Small intestine (tissue), 7 donors: ENCODE measurements at regions not wholly inside any gene's neighbourhood (a gene's known extent, or its start where the extent isn't known, plus 50 kb on each side); places are given as distances from the start of the nearest gene placed in this dataset.

Experiments
- DNase-seq, 2 donors: peaks; one replicate each; pipeline versions ENCODE4 v3.0.0 to v3.0.0-alpha.2; 2013
- FAIRE-seq: peaks from 2 replicates; lab custom pipeline; 2012; peaks lifted over from hg19 to GRCh38; lab: Jason Lieb, UNC
- H3K27ac ChIP-seq, 3 donors: one replicate each; pipeline ENCODE4 v1.5.1; 2013; ENCODE audit warnings: low read length in 2 of 3, mild to moderate bottlenecking in 2 of 3, control low read depth in 1 of 3, inconsistent platforms in 1 of 3, low read depth in 1 of 3, moderate library complexity in 1 of 3
- H3K27me3 ChIP-seq, 3 donors: one replicate each; pipeline ENCODE4 v1.6.1; 2013; ENCODE audit warnings: low read length in 3 of 3, inconsistent platforms in 1 of 3; ENCODE audit not compliant: control insufficient read depth in 3 of 3, insufficient read depth in 3 of 3
- H3K36me3 ChIP-seq, 3 donors: one replicate each; pipeline ENCODE4 v1.6.1; 2013; ENCODE audit warnings: low read length in 3 of 3, inconsistent platforms in 1 of 3, low read depth in 1 of 3, mild to moderate bottlenecking in 1 of 3, moderate library complexity in 1 of 3; ENCODE audit not compliant: control insufficient read depth in 3 of 3, insufficient read depth in 2 of 3
- H3K4me1 ChIP-seq, 3 donors: one replicate each; pipeline ENCODE4 v1.6.1; 2013; ENCODE audit warnings: low read length in 2 of 3, inconsistent platforms in 1 of 3, low read depth in 1 of 3, mild to moderate bottlenecking in 1 of 3, moderate library complexity in 1 of 3; ENCODE audit not compliant: control insufficient read depth in 3 of 3, insufficient read depth in 2 of 3
- H3K4me3 ChIP-seq, 3 donors: one replicate each; pipeline ENCODE4 v1.5.1; 2013; ENCODE audit warnings: low read length in 3 of 3, control low read depth in 1 of 3, inconsistent platforms in 1 of 3, low read depth in 1 of 3, mild to moderate bottlenecking in 1 of 3, moderate library complexity in 1 of 3
- H3K9me3 ChIP-seq, 2 donors: one replicate each; pipeline ENCODE4 v1.6.1; 2013; ENCODE audit warnings: low read depth in 1 of 2, low read length in 1 of 2; ENCODE audit not compliant: control insufficient read depth in 2 of 2, insufficient read depth in 1 of 2
- WGBS, 3 donors: extraction: QIAGEN DNeasy Blood & Tissue Kit; methylation state at CpG; one replicate each; pipeline ENCODE4 v1.1.7; 2013; 5-methylcytosine and 5-hydroxymethylcytosine counted together
- donor health status: healthy with polysubstance abuse.
- donor health status: control.
- donor health status: control.
- donor health status: Bipolar disorder and iron deficiency.
- donor health status: healthy.

- 58 to 71% (median 69%) methylated on average over 3 of the region's 3 CpGs for WGBS, 3 donors
Observed at GRCh38 chr7:50196719-50197118, 103.7 kb upstream of the ZPBP start.

GRCh38 chr7:50190776-50191175 is 97.7 kb upstream of the ZPBP start:
- Histone ChIP-seq H3K27me3 (peaks cover 0 to 4% (median 0%) of the 10 kb centered on the region in 3 donors), H3K36me3 (no peaks in the 10 kb centered on the region), H3K4me1 (no peaks in the 10 kb centered on the region), H3K27ac (no peak overlapping the region), H3K9me3 (peaks cover 0 to 6% of the 10 kb centered on the region in 2 donors), H3K4me3 (no peak overlapping the region)
- WGBS, 3 donors: 44 to 55% (median 52%) methylated on average over 1 of the region's 1 CpG
- FAIRE-seq (no peak), DNase-seq (no peak)

More at GRCh38 chr7:50196719-50197118, 103.7 kb upstream of the ZPBP start:
- Histone ChIP-seq H3K4me3 (no peak overlapping the region), H3K36me3 (no peaks in the 10 kb centered on the region), H3K4me1 (peaks cover 0 to 3% (median 0%) of the 10 kb centered on the region in 3 donors), H3K27me3 (peaks cover 0 to 8% (median 0%) of the 10 kb centered on the region in 3 donors), H3K9me3 (no peaks in the 10 kb centered on the region), H3K27ac (no peak overlapping the region)
- FAIRE-seq (no peak), DNase-seq (no peak)

GRCh38 chr7:50189371-50189770 is 96.3 kb upstream of the ZPBP start:
- Histone ChIP-seq H3K9me3 (peaks cover 0 to 6% of the 10 kb centered on the region in 2 donors), H3K4me1 (no peaks in the 10 kb centered on the region), H3K27ac (no peak overlapping the region), H3K36me3 (no peaks in the 10 kb centered on the region), H3K27me3 (peaks cover 0 to 4% (median 0%) of the 10 kb centered on the region in 3 donors), H3K4me3 (no peak overlapping the region)
- FAIRE-seq (no peak), DNase-seq (peak; percentile 41 to 44)
- WGBS, 3 donors: 21 to 44% (median 23%) methylated on average over 2 of the region's 2 CpGs

- Histone ChIP-seq H3K9me3 (peaks cover 0 to 6% of the 10 kb centered on the region in 2 donors), H3K27ac (no peak overlapping the region), H3K36me3 (no peaks in the 10 kb centered on the region), H3K4me1 (no peaks in the 10 kb centered on the region), H3K4me3 (no peak overlapping the region), H3K27me3 (no peaks in the 10 kb centered on the region)
- FAIRE-seq (no peak), DNase-seq (no peak)
- 80 to 83% (median 80%) methylated on average over 8 of the region's 8 CpGs for WGBS, 3 donors
Observed at GRCh38 chr7:50185951-50186682, 93.1 kb upstream of the ZPBP start.

- no peak for DNase-seq
- no peaks in the 10 kb centered on the region for H3K36me3 ChIP-seq
- H3K4me1 ChIP-seq: no peaks in the 10 kb centered on the region
- no peaks in the 10 kb centered on the region for H3K27me3 ChIP-seq
- WGBS, 3 donors: 72 to 83% (median 79%) methylated on average over 4 of the region's 4 CpGs
- H3K4me3 ChIP-seq: no peak overlapping the region
- no peaks in the 10 kb centered on the region for H3K9me3 ChIP-seq
- FAIRE-seq: no peak
- no peak overlapping the region for H3K27ac ChIP-seq
Observed at GRCh38 chr7:50185208-50185607, 92.2 kb upstream of the ZPBP start.

- DNase-seq (no peak), FAIRE-seq (no peak)
- no peaks in the 10 kb centered on the region for H3K4me1 ChIP-seq
- H3K4me3 ChIP-seq: no peak overlapping the region
- H3K36me3 ChIP-seq: no peaks in the 10 kb centered on the region
- H3K9me3 ChIP-seq: no peaks in the 10 kb centered on the region
- H3K27ac ChIP-seq: no peak overlapping the region
- H3K27me3 ChIP-seq: no peaks in the 10 kb centered on the region
- 70 to 81% (median 73%) methylated on average over 11 of the region's 11 CpGs for WGBS, 3 donors
Observed at GRCh38 chr7:50184271-50184990, 91.4 kb upstream of the ZPBP start.

GRCh38 chr7:50182759-50183158 is 89.7 kb upstream of the ZPBP start:
- DNase-seq (no peak), FAIRE-seq (no peak)
- Histone ChIP-seq H3K9me3 (no peaks in the 10 kb centered on the region), H3K4me3 (no peak overlapping the region), H3K27me3 (no peaks in the 10 kb centered on the region), H3K27ac (no peak overlapping the region), H3K36me3 (no peaks in the 10 kb centered on the region), H3K4me1 (no peaks in the 10 kb centered on the region)
- 56 to 72% (median 67%) methylated on average over 3 of the region's 3 CpGs for WGBS, 3 donors

GRCh38 chr7:50181081-50181480 is 88.0 kb upstream of the ZPBP start:
- no peak overlapping the region for H3K4me3 ChIP-seq
- no peak for DNase-seq
- no peaks in the 10 kb centered on the region for H3K9me3 ChIP-seq
- no peak overlapping the region for H3K27ac ChIP-seq
- no peaks in the 10 kb centered on the region for H3K27me3 ChIP-seq
- WGBS, 3 donors: 72 to 80% (median 77%) methylated on average over 7 of the region's 7 CpGs
- no peaks in the 10 kb centered on the region for H3K36me3 ChIP-seq
- no peaks in the 10 kb centered on the region for H3K4me1 ChIP-seq
- FAIRE-seq: no peak
